SK-N-SH (cell line): ENCODE measurements at regions not wholly inside any gene's neighbourhood (a gene's known extent, or its start where the extent isn't known, plus 50 kb on each side); places are given as distances from the start of the nearest gene placed in this dataset.

Experiments used
- CTCF ChIA-PET: fragments of 300-600, 350-600 bp; formaldehyde crosslinking; extraction: SDS; loops from one replicate; lab custom pipeline; 2021; lab: Yijun Ruan, JAX
- POLR2A ChIA-PET: fragments of 350-600 bp; sonication (Branson Sonifier 250); formaldehyde crosslinking; extraction: SDS; loops from one replicate; lab custom pipeline; 2020; ENCODE audit warnings: antibody characterized with exemption, inconsistent platforms; lab: Yijun Ruan, JAX
- DNase-seq: peaks from one replicate; pipeline ENCODE4 v3.0.0; 2012
- H2AFZ ChIP-seq: fragments of 200-600 bp; sonication (generic); 2 replicates; pipeline ENCODE4 v1.8.1; 2016; ENCODE audit warnings: antibody characterized with exemption, mild to moderate bottlenecking, low read depth
- H3F3A ChIP-seq: fragments of 200-600 bp; sonication (generic); replicated peaks from 2 replicates; pipeline ENCODE3; 2016; ENCODE audit warnings: antibody characterized with exemption, mild to moderate bottlenecking; ENCODE audit not compliant: insufficient read depth
- H3K27ac ChIP-seq, 2 experiments: fragments of 200-500 bp in 1 of 2; fragments of 200-600 bp in 1 of 2; sonication (Bioruptor generic) in 1 of 2; sonication (generic), shearing (Covaris generic) in 1 of 2; 2 replicates each; pipeline versions ENCODE4 v1.5.1 to v1.6.1; 2014 to 2016; ENCODE audit warnings: low read depth in 2 of 2, inconsistent platforms in 1 of 2, low read length in 1 of 2, mild to moderate bottlenecking in 1 of 2, mixed read lengths in 1 of 2
- H3K27me3 ChIP-seq: fragments of 200-600 bp; sonication (generic), shearing (Covaris generic); 2 replicates; pipeline ENCODE4 v1.6.1; 2016; ENCODE audit warnings: mixed run types; ENCODE audit not compliant: insufficient read depth
- H3K36me3 ChIP-seq, 2 experiments: fragments of 200-500 bp in 1 of 2; fragments of 200-600 bp in 1 of 2; sonication (Bioruptor generic) in 1 of 2; sonication (generic) in 1 of 2; replicated peaks in 1 of 2; 2 replicates each; pipeline versions ENCODE3 to v1.5.1; 2014 to 2016; ENCODE audit warnings: low read length in 1 of 2, mild to moderate bottlenecking in 1 of 2; ENCODE audit not compliant: insufficient read depth in 2 of 2, control insufficient read depth in 1 of 2
- H3K4me1 ChIP-seq, 2 experiments: fragments of 200-500 bp in 1 of 2; fragments of 200-600 bp in 1 of 2; sonication (Bioruptor generic) in 1 of 2; sonication (generic), shearing (Covaris generic) in 1 of 2; 2 replicates each; pipeline versions ENCODE4 v1.5.1 to v1.6.1; 2014 to 2016; ENCODE audit warnings: low read depth in 1 of 2, low read length in 1 of 2, mixed run types in 1 of 2; ENCODE audit not compliant: insufficient read depth in 2 of 2, control insufficient read depth in 1 of 2
- H3K4me2 ChIP-seq: fragments of 200-600 bp; sonication (generic), shearing (Covaris generic); 2 replicates; pipeline ENCODE4 v1.6.1; 2017; ENCODE audit warnings: mixed run types
- H3K4me3 ChIP-seq, 2 experiments: fragments of 200-500 bp in 1 of 2; fragments of 200-600 bp in 1 of 2; sonication (Bioruptor generic) in 1 of 2; sonication (generic), shearing (Covaris generic) in 1 of 2; 2 replicates each; pipeline versions ENCODE4 v1.5.1 to v1.8.1; 2014 to 2016; ENCODE audit warnings: low read depth in 2 of 2, inconsistent platforms in 1 of 2, low read length in 1 of 2, mild to moderate bottlenecking in 1 of 2, mixed read lengths in 1 of 2, moderate library complexity in 1 of 2
- H3K79me2 ChIP-seq: fragments of 200-600 bp; sonication (generic); 2 replicates; pipeline ENCODE4 v1.8.1; 2017; ENCODE audit warnings: mild to moderate bottlenecking; ENCODE audit not compliant: insufficient read depth
- H3K9ac ChIP-seq: fragments of 200-600 bp; sonication (generic); 2 replicates; pipeline ENCODE4 v1.6.1; 2017; ENCODE audit warnings: mixed run types
- H3K9me2 ChIP-seq: fragments of 200-600 bp; sonication (generic); 2 replicates; pipeline ENCODE4 v1.6.1; 2017; ENCODE audit warnings: mixed run types
- H3K9me3 ChIP-seq: fragments of 200-600 bp; sonication (generic); 2 replicates; pipeline ENCODE4 v1.6.1; 2017; ENCODE audit warnings: mixed run types, mild to moderate bottlenecking, moderate library complexity
- H4K20me1 ChIP-seq: fragments of 200-600 bp; sonication (generic); 2 replicates; pipeline ENCODE4 v1.6.1; 2017; ENCODE audit warnings: mild to moderate bottlenecking, mixed run types; ENCODE audit not compliant: insufficient read depth
- CTCF ChIP-seq: fragments of 200-600 bp; sonication (generic); IDR thresholded peaks from 2 replicates; pipeline ENCODE4 v1.6.1; 2017; ENCODE audit warnings: antibody characterized with exemption, mild to moderate bottlenecking, moderate library complexity
- ELF1 ChIP-seq: IDR thresholded peaks from 2 replicates; pipeline ENCODE4 v1.4.0; 2012
- FOSL2 ChIP-seq: IDR thresholded peaks from 2 replicates; pipeline ENCODE4 v1.4.0; 2012; ENCODE audit warnings: low read depth, mild to moderate bottlenecking, moderate library complexity, borderline replicate concordance
- FOXJ3 ChIP-seq: sonication (generic); formaldehyde crosslinking; IDR thresholded peaks from 2 replicates; pipeline ENCODE4 v1.5.1; 2020; ENCODE audit warnings: mild to moderate bottlenecking, missing genetic modification reagents
- FOXM1 ChIP-seq: IDR thresholded peaks from 2 replicates; pipeline ENCODE4 v1.4.0; 2012; ENCODE audit warnings: low read depth, mild to moderate bottlenecking
- GATA2 ChIP-seq: sonication (generic); formaldehyde crosslinking; IDR thresholded peaks from 2 replicates; pipeline ENCODE4 v1.5.0; 2020; ENCODE audit warnings: mild to moderate bottlenecking, missing genetic modification reagents
- JUND ChIP-seq: IDR thresholded peaks from 2 replicates; pipeline ENCODE4 v1.4.0; 2012
- MXI1 ChIP-seq: IDR thresholded peaks from 2 replicates; pipeline ENCODE4 v1.6.1; 2012; ENCODE audit warnings: mild to moderate bottlenecking, low read depth, low read length, improper control_type of control experiment
- NRF1 ChIP-seq: IDR thresholded peaks from 2 replicates; pipeline ENCODE4 v1.6.1; 2012; ENCODE audit warnings: low read depth, mild to moderate bottlenecking, low read length
- RAD21 ChIP-seq: IDR thresholded peaks from 2 replicates; pipeline ENCODE4 v1.6.1; 2012; ENCODE audit warnings: mild to moderate bottlenecking, low read length
- RCOR1 ChIP-seq: fragments of 150-350 bp; IDR thresholded peaks from 2 replicates; pipeline ENCODE4 v1.6.1; 2017; ENCODE audit warnings: antibody characterized with exemption, low read length
- REST ChIP-seq: IDR thresholded peaks from 2 replicates; pipeline ENCODE4 v1.6.1; 2012; ENCODE audit warnings: mild to moderate bottlenecking, low read depth, low read length, moderate library complexity
- RFX5 ChIP-seq: IDR thresholded peaks from 2 replicates; pipeline ENCODE4 v1.6.1; 2012; ENCODE audit warnings: mild to moderate bottlenecking, improper control_type of control experiment, low read length
- RXRA ChIP-seq: IDR thresholded peaks from 2 replicates; pipeline ENCODE4 v1.4.0; 2012; ENCODE audit warnings: low read depth, mild to moderate bottlenecking, borderline replicate concordance
- SMC3 ChIP-seq: IDR thresholded peaks from 2 replicates; pipeline ENCODE4 v1.6.1; 2012; ENCODE audit warnings: low read depth, low read length, improper control_type of control experiment
- TAF1 ChIP-seq: IDR thresholded peaks from 2 replicates; pipeline ENCODE4 v1.6.1; 2012; ENCODE audit warnings: low read depth, mild to moderate bottlenecking, low read length, moderate library complexity, borderline replicate concordance
- WGBS: methylation state at CpG from one replicate; pipeline ENCODE4 v1.1.6; 2017; ENCODE audit warnings: low lambda C conversion rate; 5-methylcytosine and 5-hydroxymethylcytosine counted together
- TF ChIP-seq, protein P1 (sequence below): fragments of 150-350 bp; IDR thresholded peaks from 2 replicates; pipeline ENCODE4 v1.6.1; 2016; ENCODE audit warnings: mild to moderate bottlenecking, low read depth, low read length
- TF ChIP-seq, protein P2 (sequence below): fragments of 150-350 bp; IDR thresholded peaks from 2 replicates; pipeline ENCODE4 v1.6.1; 2017; ENCODE audit warnings: antibody characterized with exemption, low read length, low read depth, borderline replicate concordance

DNA sequence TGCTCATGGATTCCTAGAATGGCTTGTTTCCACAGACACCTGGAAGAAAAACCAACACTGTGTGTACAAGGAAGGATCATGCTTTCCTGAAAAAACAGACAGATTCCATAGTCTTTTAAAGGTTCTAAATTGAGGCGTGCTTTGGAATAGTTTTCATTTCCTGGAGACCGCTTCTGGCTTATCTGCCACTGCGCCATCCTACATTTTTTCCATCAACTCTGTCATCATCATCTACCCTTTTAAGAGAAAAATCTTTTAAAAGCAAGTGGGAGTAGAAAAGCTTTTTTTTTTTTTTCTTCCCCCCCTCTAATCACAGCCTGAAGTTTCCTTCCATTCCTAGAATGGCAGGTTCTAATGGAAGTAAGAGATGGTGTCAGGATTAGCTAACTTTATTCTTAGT is 379.4 kb upstream of the C2CD4B start:
- TF ChIP-seq, protein P1, sequence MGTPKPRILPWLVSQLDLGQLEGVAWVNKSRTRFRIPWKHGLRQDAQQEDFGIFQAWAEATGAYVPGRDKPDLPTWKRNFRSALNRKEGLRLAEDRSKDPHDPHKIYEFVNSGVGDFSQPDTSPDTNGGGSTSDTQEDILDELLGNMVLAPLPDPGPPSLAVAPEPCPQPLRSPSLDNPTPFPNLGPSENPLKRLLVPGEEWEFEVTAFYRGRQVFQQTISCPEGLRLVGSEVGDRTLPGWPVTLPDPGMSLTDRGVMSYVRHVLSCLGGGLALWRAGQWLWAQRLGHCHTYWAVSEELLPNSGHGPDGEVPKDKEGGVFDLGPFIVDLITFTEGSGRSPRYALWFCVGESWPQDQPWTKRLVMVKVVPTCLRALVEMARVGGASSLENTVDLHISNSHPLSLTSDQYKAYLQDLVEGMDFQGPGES: no peak
- TF ChIP-seq RAD21 (no peak), RFX5 (no peak), SMC3 (no peak), REST (no peak), TAF1 (no peak), NRF1 (no peak), JUND (no peak), ELF1 (no peak), CTCF (no peak), FOXJ3 (CRISPR knock-in tag) (no peak), FOXM1 (no peak), GATA2 (no peak), MXI1 (no peak), RCOR1 (no peak), FOSL2 (no peak), RXRA (no peak)
- TF ChIP-seq, protein P2, sequence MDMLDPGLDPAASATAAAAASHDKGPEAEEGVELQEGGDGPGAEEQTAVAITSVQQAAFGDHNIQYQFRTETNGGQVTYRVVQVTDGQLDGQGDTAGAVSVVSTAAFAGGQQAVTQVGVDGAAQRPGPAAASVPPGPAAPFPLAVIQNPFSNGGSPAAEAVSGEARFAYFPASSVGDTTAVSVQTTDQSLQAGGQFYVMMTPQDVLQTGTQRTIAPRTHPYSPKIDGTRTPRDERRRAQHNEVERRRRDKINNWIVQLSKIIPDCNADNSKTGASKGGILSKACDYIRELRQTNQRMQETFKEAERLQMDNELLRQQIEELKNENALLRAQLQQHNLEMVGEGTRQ: no peak
- H3K36me3 ChIP-seq: no peaks in the 10 kb centered on the region
- peaks cover 11% of the 10 kb centered on the region for H3F3A ChIP-seq
- H3K79me2 ChIP-seq: no peaks in the 10 kb centered on the region
- 88% methylated on average over 3 of the region's 3 CpGs for WGBS
- no peak overlapping the region for H3K9ac ChIP-seq
- H3K27me3 ChIP-seq: no peaks in the 10 kb centered on the region
- no peak overlapping the region for H3K27ac ChIP-seq
- no peaks in the 10 kb centered on the region for H3K9me2 ChIP-seq
- ChIA-PET POLR2A (no interaction called here), CTCF (no interaction called here)
- no peak overlapping the region for H3K4me2 ChIP-seq
- H3K4me1 ChIP-seq: peaks cover 6% of the 10 kb centered on the region in 2 experiments; a peak in 1 of 4 replicates
- no peaks in the 10 kb centered on the region for H3K9me3 ChIP-seq
- no peak overlapping the region for H3K4me3 ChIP-seq
- DNase-seq: no peak
- H4K20me1 ChIP-seq: no peaks in the 10 kb centered on the region
- no peak overlapping the region for H2AFZ ChIP-seq
